ENCODE measurements at regions not wholly inside any gene's neighbourhood (a gene's known extent, or its start where the extent isn't known, plus 50 kb on each side); places are given as distances from the start of the nearest gene placed in this dataset.

DNA sequence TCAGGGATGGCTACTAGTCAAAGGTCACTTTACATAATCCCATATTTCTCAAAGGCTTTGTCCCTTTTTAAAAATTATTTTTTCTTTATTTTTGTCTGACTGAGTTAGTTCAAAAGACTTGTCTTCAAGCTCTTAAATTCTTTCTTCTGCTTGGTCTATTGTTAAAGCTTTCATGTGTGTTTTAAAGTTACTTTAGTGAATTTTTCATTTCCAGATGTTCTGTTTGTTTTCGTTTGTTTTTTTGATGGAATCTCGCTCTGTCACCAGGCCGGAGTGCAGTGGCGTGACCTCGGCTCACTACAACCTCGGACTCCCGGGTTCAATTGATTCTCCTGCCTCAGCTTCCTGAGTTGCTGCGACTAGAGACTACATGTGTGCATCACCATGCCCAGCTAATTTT, 55.0 kb upstream of the SNCAIP start:
- TF ChIP-seq, protein P1, sequence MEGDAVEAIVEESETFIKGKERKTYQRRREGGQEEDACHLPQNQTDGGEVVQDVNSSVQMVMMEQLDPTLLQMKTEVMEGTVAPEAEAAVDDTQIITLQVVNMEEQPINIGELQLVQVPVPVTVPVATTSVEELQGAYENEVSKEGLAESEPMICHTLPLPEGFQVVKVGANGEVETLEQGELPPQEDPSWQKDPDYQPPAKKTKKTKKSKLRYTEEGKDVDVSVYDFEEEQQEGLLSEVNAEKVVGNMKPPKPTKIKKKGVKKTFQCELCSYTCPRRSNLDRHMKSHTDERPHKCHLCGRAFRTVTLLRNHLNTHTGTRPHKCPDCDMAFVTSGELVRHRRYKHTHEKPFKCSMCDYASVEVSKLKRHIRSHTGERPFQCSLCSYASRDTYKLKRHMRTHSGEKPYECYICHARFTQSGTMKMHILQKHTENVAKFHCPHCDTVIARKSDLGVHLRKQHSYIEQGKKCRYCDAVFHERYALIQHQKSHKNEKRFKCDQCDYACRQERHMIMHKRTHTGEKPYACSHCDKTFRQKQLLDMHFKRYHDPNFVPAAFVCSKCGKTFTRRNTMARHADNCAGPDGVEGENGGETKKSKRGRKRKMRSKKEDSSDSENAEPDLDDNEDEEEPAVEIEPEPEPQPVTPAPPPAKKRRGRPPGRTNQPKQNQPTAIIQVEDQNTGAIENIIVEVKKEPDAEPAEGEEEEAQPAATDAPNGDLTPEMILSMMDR (conservative IDR thresholded peaks at IDR 0.05; ENCODE audit: control insufficient read depth, insufficient read depth, low read depth, low read length): no peak
- H3K4me3 ChIP-seq (ENCODE audit: control insufficient read depth, low read depth, low read length): no peak overlapping the region
- DNase-seq (ENCODE audit: low read depth): no peak

DNA sequence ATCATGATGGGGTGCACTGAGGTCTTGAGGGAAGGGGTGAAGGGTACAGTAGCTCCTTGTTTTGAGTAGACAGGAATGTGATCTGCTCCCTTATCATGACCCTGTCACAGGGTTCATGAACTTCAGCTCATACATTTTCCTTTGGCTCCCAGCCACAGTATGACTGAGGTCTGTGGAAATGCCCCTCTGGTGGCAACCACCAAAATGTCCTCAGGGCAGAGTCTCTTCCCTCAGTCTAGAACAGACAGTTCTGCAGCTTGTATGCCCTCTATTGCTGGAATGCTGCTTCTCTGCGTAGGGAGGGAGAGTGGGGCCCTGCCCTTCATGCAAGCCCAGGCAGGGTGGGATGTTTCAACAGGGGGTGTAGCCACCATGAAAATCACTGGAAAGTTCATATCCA, 53.8 kb upstream of the SNCAIP start:
- H3K4me3 ChIP-seq (ENCODE audit: control insufficient read depth, low read depth, low read length): no peak overlapping the region
- DNase-seq (ENCODE audit: low read depth): no peak
- TF ChIP-seq, protein P1 (conservative IDR thresholded peaks at IDR 0.05; ENCODE audit: control insufficient read depth, insufficient read depth, low read depth, low read length): no peak

DNA sequence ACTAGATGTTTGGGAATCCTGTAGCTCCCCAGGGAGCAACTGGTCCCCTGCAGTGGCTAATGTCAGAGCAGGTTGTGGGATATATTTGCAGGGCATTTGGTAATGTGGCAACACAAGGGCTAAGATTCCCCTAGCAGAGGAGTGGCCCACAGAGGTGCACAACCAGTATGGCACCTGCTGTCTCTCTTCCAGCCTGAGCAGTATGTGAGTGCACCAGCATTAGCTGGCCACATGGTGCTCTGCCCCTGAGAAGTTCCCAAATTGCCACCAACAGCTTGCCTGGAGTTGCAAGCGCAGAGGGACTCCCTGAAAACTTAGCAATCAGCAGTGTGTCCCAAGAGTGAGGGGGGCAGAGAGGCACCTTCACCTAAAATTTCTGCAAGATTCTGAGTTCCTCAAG, 53.2 kb upstream of the SNCAIP start:
- no peak for DNase-seq (ENCODE audit: low read depth)
- TF ChIP-seq, protein P1 (conservative IDR thresholded peaks at IDR 0.05; ENCODE audit: control insufficient read depth, insufficient read depth, low read depth, low read length): no peak
- H3K4me3 ChIP-seq (ENCODE audit: control insufficient read depth, low read depth, low read length): no peak overlapping the region

- DNase-seq (ENCODE audit: low read depth): peak; percentile 83
- no peak overlapping the region for H3K4me3 ChIP-seq (ENCODE audit: control insufficient read depth, low read depth, low read length)
- TF ChIP-seq, protein P1 (conservative IDR thresholded peaks at IDR 0.05; ENCODE audit: control insufficient read depth, insufficient read depth, low read depth, low read length): no peak
Observed at GRCh38 chr5:122259995-122260394, 52.0 kb upstream of the SNCAIP start.

GRCh38 chr5:122262103-122262502, 49.9 kb upstream of the SNCAIP start:
- no peak overlapping the region for H3K4me3 ChIP-seq (ENCODE audit: control insufficient read depth, low read depth, low read length)
- TF ChIP-seq, protein P1 (conservative IDR thresholded peaks at IDR 0.05; ENCODE audit: control insufficient read depth, insufficient read depth, low read depth, low read length): no peak
- peak; percentile 79 for DNase-seq (ENCODE audit: low read depth)
